ENCODE measurements at regions not wholly inside any gene's neighbourhood (a gene's known extent, or its start where the extent isn't known, plus 50 kb on each side); places are given as distances from the start of the nearest gene placed in this dataset.
"Not testable (repeated sequence)": the region's sequence is repeated elsewhere in the genome, so short reads cannot be mapped to it uniquely, and the experiment has no call there.

- Mint-ChIP-seq H3K4me1 (ENCODE audit: low read depth in 2 of 2) (no peaks in the 10 kb centered on the region), H3K36me3 (no peaks in the 10 kb centered on the region), H3K27me3 (no peaks in the 10 kb centered on the region), H3K9me3 (peaks cover 3% of the 10 kb centered on the region), H3K27ac (no peak overlapping the region), H3K4me3 (no peak overlapping the region)
- no peak for ATAC-seq
- no peak for DNase-seq (ENCODE audit: low spot score)
Measured at GRCh38 chr18:66440433-66440832, 163.5 kb downstream of the CDH19 start.

GRCh38 chr18:66439670-66440069 is 164.2 kb downstream of the CDH19 start:
- Mint-ChIP-seq H3K4me3 (no peak overlapping the region), H3K4me1 (ENCODE audit: low read depth in 2 of 2) (no peaks in the 10 kb centered on the region), H3K27me3 (no peaks in the 10 kb centered on the region), H3K27ac (no peak overlapping the region), H3K36me3 (no peaks in the 10 kb centered on the region), H3K9me3 (peaks cover 3% of the 10 kb centered on the region)
- no peak for DNase-seq (ENCODE audit: low spot score)
- ATAC-seq, result no peak

GRCh38 chr18:66438711-66439536 is 165.0 kb downstream of the CDH19 start:
- peaks cover 5% of the 10 kb centered on the region for H3K9me3 Mint-ChIP-seq

GRCh38 chr18:66432636-66433035 is 171.3 kb downstream of the CDH19 start:
- no peak for DNase-seq (ENCODE audit: low spot score)
- Mint-ChIP-seq H3K36me3 (no peaks in the 10 kb centered on the region), H3K27me3 (no peaks in the 10 kb centered on the region), H3K27ac (no peak overlapping the region), H3K9me3 (peaks cover 8% of the 10 kb centered on the region), H3K4me1 (ENCODE audit: low read depth in 2 of 2) (no peaks in the 10 kb centered on the region), H3K4me3 (no peak overlapping the region)
- no peak for ATAC-seq

More at GRCh38 chr18:66438711-66439536, 165.0 kb downstream of the CDH19 start:
- Mint-ChIP-seq H3K4me3 (no peak overlapping the region), H3K36me3 (no peaks in the 10 kb centered on the region), H3K27me3 (no peaks in the 10 kb centered on the region), H3K27ac (no peak overlapping the region), H3K4me1 (ENCODE audit: low read depth in 2 of 2) (no peaks in the 10 kb centered on the region)
- DNase-seq (ENCODE audit: low spot score) (no peak), ATAC-seq (no peak)

GRCh38 chr18:66428795-66429194 is 175.1 kb downstream of the CDH19 start:
- DNase-seq (ENCODE audit: low spot score), result no peak
- no peaks in the 10 kb centered on the region for H3K27me3 Mint-ChIP-seq
- no peak for ATAC-seq
- no peaks in the 10 kb centered on the region for H3K4me1 Mint-ChIP-seq (ENCODE audit: low read depth in 2 of 2)
- peaks cover 4% of the 10 kb centered on the region for H3K9me3 Mint-ChIP-seq
- H3K36me3 Mint-ChIP-seq, result no peaks in the 10 kb centered on the region
- no peak overlapping the region for H3K4me3 Mint-ChIP-seq
- H3K27ac Mint-ChIP-seq, result no peak overlapping the region

- Mint-ChIP-seq H3K27ac (no peak overlapping the region), H3K27me3 (no peaks in the 10 kb centered on the region), H3K4me3 (no peak overlapping the region), H3K9me3 (peaks cover 7% of the 10 kb centered on the region), H3K4me1 (ENCODE audit: low read depth in 2 of 2) (no peaks in the 10 kb centered on the region), H3K36me3 (peaks cover 3% of the 10 kb centered on the region)
- ATAC-seq, result no peak
- DNase-seq (ENCODE audit: low spot score), result no peak
Measured at GRCh38 chr18:66419400-66419799, 184.5 kb downstream of the CDH19 start.

GRCh38 chr18:66410692-66411091 is 193.2 kb downstream of the CDH19 start:
- no peak overlapping the region for H3K4me3 Mint-ChIP-seq
- peaks cover 6% of the 10 kb centered on the region for H3K36me3 Mint-ChIP-seq
- no peaks in the 10 kb centered on the region for H3K4me1 Mint-ChIP-seq (ENCODE audit: low read depth in 2 of 2)
- peaks cover 13% of the 10 kb centered on the region for H3K9me3 Mint-ChIP-seq
- no peak for DNase-seq (ENCODE audit: low spot score)
- no peak for ATAC-seq
- H3K27ac Mint-ChIP-seq, result no peak overlapping the region
- H3K27me3 Mint-ChIP-seq, result no peaks in the 10 kb centered on the region

- H3K9me3 Mint-ChIP-seq, result peaks cover 15% of the 10 kb centered on the region
- H3K4me1 Mint-ChIP-seq (ENCODE audit: low read depth in 2 of 2), result no peaks in the 10 kb centered on the region
- no peak overlapping the region for H3K4me3 Mint-ChIP-seq
- H3K36me3 Mint-ChIP-seq, result peaks cover 13% of the 10 kb centered on the region
- H3K27me3 Mint-ChIP-seq, result no peaks in the 10 kb centered on the region
- no peak overlapping the region for H3K27ac Mint-ChIP-seq
- ATAC-seq (no peak), DNase-seq (ENCODE audit: low spot score) (no peak)
Measured at GRCh38 chr18:66395671-66396218, 208.1 kb downstream of the CDH19 start.

- H3K36me3 Mint-ChIP-seq, result peaks cover 21% of the 10 kb centered on the region
- no peaks in the 10 kb centered on the region for H3K27me3 Mint-ChIP-seq
- H3K9me3 Mint-ChIP-seq, result peaks cover 18% of the 10 kb centered on the region
- DNase-seq (ENCODE audit: low spot score) (no peak), ATAC-seq (no peak)
- H3K4me1 Mint-ChIP-seq (ENCODE audit: low read depth in 2 of 2), result no peaks in the 10 kb centered on the region
- H3K27ac Mint-ChIP-seq, result no peak overlapping the region
- no peak overlapping the region for H3K4me3 Mint-ChIP-seq
Measured at GRCh38 chr18:66393463-66393862, 210.4 kb downstream of the CDH19 start.

- Mint-ChIP-seq H3K4me3 (no peak overlapping the region), H3K36me3 (no peaks in the 10 kb centered on the region), H3K4me1 (ENCODE audit: low read depth in 2 of 2) (no peaks in the 10 kb centered on the region), H3K9me3 (peaks cover under 1% of the 10 kb centered on the region), H3K27me3 (no peaks in the 10 kb centered on the region), H3K27ac (no peak overlapping the region)
- ATAC-seq (no peak), DNase-seq (ENCODE audit: low spot score) (no peak)
Measured at GRCh38 chr18:66377291-66377690, 226.6 kb downstream of the CDH19 start.

- H3K9me3 Mint-ChIP-seq; H3K36me3 Mint-ChIP-seq; H3K4me3 Mint-ChIP-seq; ATAC-seq; DNase-seq (ENCODE audit: low spot score); H3K27ac Mint-ChIP-seq; H3K4me1 Mint-ChIP-seq (ENCODE audit: low read depth in 2 of 2); H3K27me3 Mint-ChIP-seq: not testable (repeated sequence)
Measured at GRCh38 chr18:66375391-66375790, 228.5 kb downstream of the CDH19 start.

- Mint-ChIP-seq H3K4me3 (no peak overlapping the region), H3K9me3 (no peaks in the 10 kb centered on the region), H3K4me1 (ENCODE audit: low read depth in 2 of 2) (no peaks in the 10 kb centered on the region), H3K27me3 (no peaks in the 10 kb centered on the region), H3K36me3 (no peaks in the 10 kb centered on the region), H3K27ac (no peak overlapping the region)
- no peak for ATAC-seq
- no peak for DNase-seq (ENCODE audit: low spot score)
Measured at GRCh38 chr18:66346833-66347588, 256.9 kb downstream of the CDH19 start.

- Mint-ChIP-seq H3K4me1 (ENCODE audit: low read depth in 2 of 2) (no peaks in the 10 kb centered on the region), H3K27ac (no peak overlapping the region), H3K36me3 (no peaks in the 10 kb centered on the region), H3K27me3 (no peaks in the 10 kb centered on the region), H3K4me3 (no peak overlapping the region), H3K9me3 (no peaks in the 10 kb centered on the region)
- no peak for ATAC-seq
- DNase-seq (ENCODE audit: low spot score), result no peak
Measured at GRCh38 chr18:66344227-66344626, 259.7 kb downstream of the CDH19 start.

- Mint-ChIP-seq H3K27me3 (no peaks in the 10 kb centered on the region), H3K4me3 (no peak overlapping the region), H3K4me1 (ENCODE audit: low read depth in 2 of 2) (no peaks in the 10 kb centered on the region), H3K9me3 (no peaks in the 10 kb centered on the region), H3K27ac (no peak overlapping the region), H3K36me3 (no peaks in the 10 kb centered on the region)
- ATAC-seq, result no peak
- DNase-seq (ENCODE audit: low spot score), result no peak
Measured at GRCh38 chr18:66342577-66342976, 261.3 kb downstream of the CDH19 start.

Measured in natural killer cell treated with Interleukin-12 subunit alpha and Interleukin-12 subunit beta and Interleukin-15 and Interleukin-18, amount 100 ng/mL, for 72 hours (primary cell).